HFFc6 (cell line): ENCODE measurements at regions not wholly inside any gene's neighbourhood (a gene's known extent, or its start where the extent isn't known, plus 50 kb on each side); places are given as distances from the start of the nearest gene placed in this dataset.

Source experiments
- DNase-seq: peaks from one replicate; pipeline ENCODE4 v3.0.0-alpha.2; 2018
- H3K27ac Mint-ChIP-seq: 2 replicates; pipeline ENCODE4 v1.8.0; 2020; ENCODE audit warnings: mild to moderate bottlenecking, mixed read lengths
- H3K27me3 Mint-ChIP-seq: 2 replicates; pipeline ENCODE4 v1.8.0; 2021; ENCODE audit warnings: mild to moderate bottlenecking, moderate library complexity, mixed read lengths; ENCODE audit not compliant: insufficient read depth
- H3K36me3 Mint-ChIP-seq: 2 replicates; pipeline ENCODE4 v1.8.0; 2021; ENCODE audit warnings: low read depth, mixed read lengths
- H3K4me1 Mint-ChIP-seq: 2 replicates; pipeline ENCODE4 v1.8.0; 2020; ENCODE audit warnings: low read depth, mixed read lengths
- H3K4me3 Mint-ChIP-seq: 2 replicates; pipeline ENCODE4 v1.8.0; 2020; ENCODE audit warnings: mild to moderate bottlenecking, moderate library complexity, mixed read lengths
- H3K9me3 Mint-ChIP-seq: 2 replicates; pipeline ENCODE4 v1.8.0; 2020; ENCODE audit warnings: mild to moderate bottlenecking, mixed read lengths
- TF ChIP-seq, protein P1 (sequence below): fragments of 200-600 bp; sonication (generic); IDR thresholded peaks from 2 replicates; pipeline ENCODE4 v1.5.0; 2021; ENCODE audit warnings: antibody characterized with exemption, mild to moderate bottlenecking

DNA sequence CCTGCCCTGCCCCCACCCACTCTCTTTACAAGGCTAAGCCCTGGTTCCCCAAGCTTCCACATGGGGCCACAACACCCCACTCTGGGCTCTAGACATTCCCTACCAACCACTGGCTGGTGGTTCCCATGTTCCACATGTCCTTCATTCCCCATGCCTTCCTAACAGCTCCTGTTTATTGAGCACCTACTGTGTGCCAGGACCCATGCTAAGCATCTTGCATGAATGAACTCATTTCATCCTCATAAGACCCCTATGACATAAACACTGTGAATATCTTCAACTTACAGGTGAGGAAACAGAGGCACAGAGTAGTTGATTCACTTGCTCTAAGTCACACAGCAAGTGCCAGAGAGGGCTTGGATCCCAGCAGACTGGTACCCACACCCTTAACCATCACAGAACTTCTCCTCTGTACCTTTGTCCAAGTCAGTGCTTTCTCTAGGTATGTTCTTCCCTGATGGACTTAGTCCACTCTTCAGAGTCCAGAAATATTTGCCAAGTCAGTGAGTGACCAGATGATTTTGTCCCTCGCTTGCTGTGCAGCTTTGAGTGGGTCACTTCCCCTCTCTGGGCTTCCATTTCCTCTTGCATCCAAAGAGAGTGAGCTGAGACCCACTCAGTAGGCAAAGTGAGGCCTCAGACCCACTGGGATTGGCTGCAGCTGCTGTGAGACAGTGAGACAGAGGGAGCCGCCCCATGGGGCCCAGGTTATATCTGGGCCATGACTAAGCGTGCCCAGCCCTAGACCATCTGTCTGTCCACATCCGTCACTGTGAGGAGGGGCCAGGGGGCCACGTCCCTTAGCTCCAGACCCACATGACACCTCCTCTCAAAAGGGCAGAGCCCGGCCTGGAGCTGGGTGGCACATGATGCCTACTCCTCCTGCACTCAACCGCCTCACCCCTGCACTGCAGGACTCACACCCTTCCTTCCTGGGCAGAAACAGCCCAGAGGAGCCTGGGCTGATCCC, 132.4 kb downstream of the MN1 start:
- Mint-ChIP-seq H3K36me3 (0 out of 2 replicates have a peak, but pooled peaks cover 4% of the 10 kb centered on the region), H3K27me3 (peaks cover 13% of the 10 kb centered on the region), H3K9me3 (peaks cover 9% of the 10 kb centered on the region), H3K4me1 (peaks cover 17% of the 10 kb centered on the region), H3K27ac (no peak overlapping the region; the same call in 1 of the 2 replicates), H3K4me3 (no peak overlapping the region)
- no peak for DNase-seq
- TF ChIP-seq, protein P1, sequence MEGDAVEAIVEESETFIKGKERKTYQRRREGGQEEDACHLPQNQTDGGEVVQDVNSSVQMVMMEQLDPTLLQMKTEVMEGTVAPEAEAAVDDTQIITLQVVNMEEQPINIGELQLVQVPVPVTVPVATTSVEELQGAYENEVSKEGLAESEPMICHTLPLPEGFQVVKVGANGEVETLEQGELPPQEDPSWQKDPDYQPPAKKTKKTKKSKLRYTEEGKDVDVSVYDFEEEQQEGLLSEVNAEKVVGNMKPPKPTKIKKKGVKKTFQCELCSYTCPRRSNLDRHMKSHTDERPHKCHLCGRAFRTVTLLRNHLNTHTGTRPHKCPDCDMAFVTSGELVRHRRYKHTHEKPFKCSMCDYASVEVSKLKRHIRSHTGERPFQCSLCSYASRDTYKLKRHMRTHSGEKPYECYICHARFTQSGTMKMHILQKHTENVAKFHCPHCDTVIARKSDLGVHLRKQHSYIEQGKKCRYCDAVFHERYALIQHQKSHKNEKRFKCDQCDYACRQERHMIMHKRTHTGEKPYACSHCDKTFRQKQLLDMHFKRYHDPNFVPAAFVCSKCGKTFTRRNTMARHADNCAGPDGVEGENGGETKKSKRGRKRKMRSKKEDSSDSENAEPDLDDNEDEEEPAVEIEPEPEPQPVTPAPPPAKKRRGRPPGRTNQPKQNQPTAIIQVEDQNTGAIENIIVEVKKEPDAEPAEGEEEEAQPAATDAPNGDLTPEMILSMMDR = no peak

DNA sequence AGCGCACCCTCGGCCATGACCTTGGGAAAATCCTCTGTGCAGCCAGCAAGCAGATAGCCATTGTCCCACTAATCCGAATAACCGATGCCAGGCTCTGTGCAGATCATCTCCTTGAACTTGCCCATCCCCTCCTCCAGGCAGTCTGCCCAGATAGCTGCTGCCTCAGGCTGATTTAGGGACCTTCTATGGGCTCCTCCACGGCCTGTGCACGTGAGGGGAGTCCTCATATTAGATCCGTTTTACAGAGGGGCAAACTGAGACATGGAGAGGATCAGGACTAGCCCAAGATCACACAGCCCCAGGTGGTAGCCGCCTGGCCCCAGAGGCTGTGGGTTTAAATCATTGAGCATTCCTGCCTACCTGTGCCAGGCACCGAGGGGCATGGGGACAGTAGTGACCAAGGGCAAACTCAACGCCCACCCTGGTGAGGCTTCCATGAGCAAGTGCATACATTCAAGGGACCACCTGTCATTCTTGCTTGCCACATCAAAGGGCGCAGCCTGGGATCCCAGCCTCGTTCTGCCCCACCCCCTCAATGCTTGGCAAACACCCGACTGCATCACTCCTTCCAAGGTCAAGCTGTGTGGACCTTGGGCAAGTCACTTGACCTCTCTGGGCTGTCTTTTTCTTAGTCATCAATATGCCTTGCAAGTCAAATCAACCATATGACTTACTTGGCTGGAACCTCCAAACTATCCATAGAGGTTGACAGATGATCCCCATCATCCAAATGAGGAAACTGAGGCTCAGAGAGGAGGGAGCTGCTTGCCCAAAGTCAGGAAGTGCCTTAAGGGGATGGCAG, 131.6 kb downstream of the MN1 start:
- peaks cover 9% of the 10 kb centered on the region for H3K9me3 Mint-ChIP-seq
- H3K36me3 Mint-ChIP-seq = 0 out of 2 replicates have a peak, but pooled peaks cover 4% of the 10 kb centered on the region
- no peak overlapping the region for H3K27ac Mint-ChIP-seq
- H3K27me3 Mint-ChIP-seq = peaks cover 13% of the 10 kb centered on the region
- no peak for DNase-seq
- no peak overlapping the region for H3K4me3 Mint-ChIP-seq
- H3K4me1 Mint-ChIP-seq = peaks cover 16% of the 10 kb centered on the region
- TF ChIP-seq, protein P1 = no peak

DNA sequence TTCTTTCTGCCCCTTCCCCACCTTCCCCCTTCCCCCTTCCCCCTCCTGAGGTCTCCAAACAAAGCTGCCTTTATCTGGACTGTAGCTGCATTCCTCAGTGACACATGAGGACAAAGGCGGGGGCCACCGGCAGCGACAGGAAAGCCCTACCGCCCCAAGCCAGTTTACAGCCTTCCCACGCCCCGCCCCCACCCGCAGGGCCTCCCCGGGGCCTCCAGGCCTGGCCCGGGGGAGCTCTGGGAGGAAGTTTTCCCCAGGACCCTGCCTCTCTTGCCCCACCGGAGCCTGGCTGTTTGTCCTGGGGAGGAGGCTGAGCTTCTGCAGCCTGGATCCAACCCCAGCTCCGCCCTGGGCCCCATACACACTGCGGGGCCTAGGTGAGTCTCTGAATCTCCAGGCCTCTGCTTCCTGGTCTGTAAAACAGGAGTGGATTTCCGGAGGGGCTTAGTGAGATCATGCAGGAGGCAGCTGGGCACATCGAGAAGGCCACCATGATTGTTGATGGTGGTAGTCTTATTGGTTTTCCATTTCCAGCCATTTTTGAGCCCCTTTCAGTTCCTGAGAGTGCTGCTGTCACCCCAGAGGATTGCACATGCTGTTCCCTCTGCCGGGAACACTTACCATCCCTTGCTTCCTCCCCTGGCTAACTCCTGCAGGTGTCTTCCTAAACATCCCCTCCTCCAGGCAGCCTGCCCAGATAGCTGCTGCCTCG, 130.7 kb downstream of the MN1 start:
- no peak overlapping the region for H3K27ac Mint-ChIP-seq
- no peak overlapping the region for H3K4me3 Mint-ChIP-seq
- peaks cover 9% of the 10 kb centered on the region for H3K9me3 Mint-ChIP-seq
- 0 out of 2 replicates have a peak, but pooled peaks cover 4% of the 10 kb centered on the region for H3K36me3 Mint-ChIP-seq
- TF ChIP-seq, protein P1 = no peak
- H3K4me1 Mint-ChIP-seq = peaks cover 16% of the 10 kb centered on the region
- peaks cover 18% of the 10 kb centered on the region for H3K27me3 Mint-ChIP-seq
- no peak for DNase-seq

DNA sequence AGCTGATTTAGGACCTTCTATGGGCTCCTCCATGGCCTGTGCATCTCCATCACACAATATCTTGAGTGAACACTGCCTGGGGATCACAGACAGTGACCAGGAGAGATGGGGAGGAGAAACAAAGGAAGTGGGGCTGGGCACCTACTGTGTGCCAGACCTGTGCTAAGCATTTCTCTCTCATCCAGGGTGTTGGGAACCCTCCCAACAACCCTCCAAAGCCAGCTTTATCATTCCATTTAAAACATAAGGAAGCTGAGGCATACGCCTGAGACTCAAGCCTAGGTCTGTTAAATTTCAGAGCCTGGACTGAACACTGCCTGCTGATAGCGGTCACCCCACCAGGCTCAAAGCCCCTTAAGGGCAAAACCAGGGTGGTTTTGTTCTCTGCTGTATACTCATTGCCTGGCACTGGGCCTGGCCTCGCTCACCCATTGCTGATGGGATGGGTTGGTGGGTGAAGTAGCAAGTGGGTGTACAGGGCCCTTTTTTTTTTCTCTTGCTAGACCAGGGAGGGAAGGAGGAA, 130.1 kb downstream of the MN1 start:
- no peak for DNase-seq
- Mint-ChIP-seq H3K4me1 (peaks cover 16% of the 10 kb centered on the region), H3K36me3 (0 out of 2 replicates have a peak, but pooled peaks cover 3% of the 10 kb centered on the region), H3K4me3 (no peak overlapping the region), H3K9me3 (peaks cover 6% of the 10 kb centered on the region), H3K27me3 (peaks cover 23% of the 10 kb centered on the region), H3K27ac (no peak overlapping the region)
- TF ChIP-seq, protein P1 = no peak
